ENCODE measurements at regions not wholly inside any gene's neighbourhood (a gene's known extent, or its start where the extent isn't known, plus 50 kb on each side); places are given as distances from the start of the nearest gene placed in this dataset.
A peak's percentile ranks its signal among the peaks of the same experiment; 100 is the strongest.

GRCh38 chr6:122042960-122043735 lies 356.3 kb upstream of the HSF2 start:
- Histone ChIP-seq H3K9ac (no peak overlapping the region), H3K36me3 (ENCODE audit: control insufficient read depth, insufficient read depth, low read length) (no peaks in the 10 kb centered on the region), H3K79me2 (no peaks in the 10 kb centered on the region), H3K9me3 (ENCODE audit: control insufficient read depth, low read length) (no peaks in the 10 kb centered on the region), H2AFZ (no peak overlapping the region), H3K4me1 (no peaks in the 10 kb centered on the region), H3K27me3 (ENCODE audit: control insufficient read depth, insufficient read depth, low read length) (no peaks in the 10 kb centered on the region), H3K27ac (no peak overlapping the region), H3K4me3 (ENCODE audit: low read depth, low read length) (no peak overlapping the region), H3K4me2 (ENCODE audit: low read length) (no peak overlapping the region)
- no peak for TF ChIP-seq CTCF (IDR thresholded peaks at IDR 0.05)

GRCh38 chr6:122048570-122048969 lies 350.9 kb upstream of the HSF2 start:
- no peak overlapping the region for H3K27ac ChIP-seq
- peak overlapping the region; percentile 72 for H3K4me2 ChIP-seq (ENCODE audit: low read length)
- TF ChIP-seq CTCF (IDR thresholded peaks at IDR 0.05) = no peak
- no peak overlapping the region for H3K9ac ChIP-seq
- no peaks in the 10 kb centered on the region for H3K79me2 ChIP-seq
- H3K27me3 ChIP-seq (ENCODE audit: control insufficient read depth, insufficient read depth, low read length) = no peaks in the 10 kb centered on the region
- no peaks in the 10 kb centered on the region for H3K9me3 ChIP-seq (ENCODE audit: control insufficient read depth, low read length)
- H3K36me3 ChIP-seq (ENCODE audit: control insufficient read depth, insufficient read depth, low read length) = no peaks in the 10 kb centered on the region
- H3K4me1 ChIP-seq = peaks cover 2% of the 10 kb centered on the region
- H3K4me3 ChIP-seq (ENCODE audit: low read depth, low read length) = peak overlapping the region; percentile 50
- no peak overlapping the region for H2AFZ ChIP-seq

- Histone ChIP-seq H2AFZ (no peak overlapping the region), H3K9me3 (ENCODE audit: control insufficient read depth, low read length) (no peaks in the 10 kb centered on the region), H3K4me2 (ENCODE audit: low read length) (peak overlapping the region; percentile 72), H3K4me1 (peaks cover 2% of the 10 kb centered on the region), H3K36me3 (ENCODE audit: control insufficient read depth, insufficient read depth, low read length) (no peaks in the 10 kb centered on the region), H3K79me2 (no peaks in the 10 kb centered on the region), H3K27me3 (ENCODE audit: control insufficient read depth, insufficient read depth, low read length) (no peaks in the 10 kb centered on the region), H3K4me3 (ENCODE audit: low read depth, low read length) (peak overlapping the region; percentile 50), H3K27ac (no peak overlapping the region), H3K9ac (no peak overlapping the region)
- TF ChIP-seq CTCF (IDR thresholded peaks at IDR 0.05) = no peak
Measured at GRCh38 chr6:122049341-122049740, 350.1 kb upstream of the HSF2 start.

GRCh38 chr6:122050242-122050755 lies 349.2 kb upstream of the HSF2 start:
- no peak overlapping the region for H3K9ac ChIP-seq
- no peak overlapping the region for H2AFZ ChIP-seq
- no peaks in the 10 kb centered on the region for H3K36me3 ChIP-seq (ENCODE audit: control insufficient read depth, insufficient read depth, low read length)
- TF ChIP-seq CTCF (IDR thresholded peaks at IDR 0.05) = no peak
- H3K79me2 ChIP-seq = no peaks in the 10 kb centered on the region
- no peaks in the 10 kb centered on the region for H3K27me3 ChIP-seq (ENCODE audit: control insufficient read depth, insufficient read depth, low read length)
- no peak overlapping the region for H3K27ac ChIP-seq
- no peak overlapping the region for H3K4me3 ChIP-seq (ENCODE audit: low read depth, low read length)
- no peaks in the 10 kb centered on the region for H3K9me3 ChIP-seq (ENCODE audit: control insufficient read depth, low read length)
- H3K4me1 ChIP-seq = peaks cover 2% of the 10 kb centered on the region
- no peak overlapping the region for H3K4me2 ChIP-seq (ENCODE audit: low read length)

All from parathyroid adenoma (tissue), 2 donors.